Activated naive CD8-positive, alpha-beta T cell treated with anti-CD3 and anti-CD28 coated beads for 36 hours (primary cell): ENCODE measurements at regions not wholly inside any gene's neighbourhood (a gene's known extent, or its start where the extent isn't known, plus 50 kb on each side); places are given as distances from the start of the nearest gene placed in this dataset.
A peak's percentile ranks its signal among the peaks of the same experiment; 100 is the strongest.

Source experiments
- DNase-seq: peaks from one replicate; pipeline ENCODE4 v3.0.0; 2021
- H3K27ac Mint-ChIP-seq: one replicate; pipeline ENCODE4 v1.8.0; 2022; ENCODE audit warnings: mild to moderate bottlenecking, moderate library complexity, mixed read lengths
- H3K27me3 Mint-ChIP-seq: one replicate; pipeline ENCODE4 v1.8.0; 2022; ENCODE audit warnings: mild to moderate bottlenecking, mixed read lengths
- H3K36me3 Mint-ChIP-seq: one replicate; pipeline ENCODE4 v1.8.0; 2021; ENCODE audit warnings: mild to moderate bottlenecking, mixed read lengths
- H3K4me1 Mint-ChIP-seq: one replicate; pipeline ENCODE4 v1.8.0; 2021; ENCODE audit warnings: mixed read lengths
- H3K4me3 Mint-ChIP-seq: one replicate; pipeline ENCODE4 v1.8.0; 2022; ENCODE audit warnings: mild to moderate bottlenecking, moderate library complexity, mixed read lengths
- H3K9me3 Mint-ChIP-seq: one replicate; pipeline ENCODE4 v1.8.0; 2022; ENCODE audit warnings: mixed read lengths

DNA sequence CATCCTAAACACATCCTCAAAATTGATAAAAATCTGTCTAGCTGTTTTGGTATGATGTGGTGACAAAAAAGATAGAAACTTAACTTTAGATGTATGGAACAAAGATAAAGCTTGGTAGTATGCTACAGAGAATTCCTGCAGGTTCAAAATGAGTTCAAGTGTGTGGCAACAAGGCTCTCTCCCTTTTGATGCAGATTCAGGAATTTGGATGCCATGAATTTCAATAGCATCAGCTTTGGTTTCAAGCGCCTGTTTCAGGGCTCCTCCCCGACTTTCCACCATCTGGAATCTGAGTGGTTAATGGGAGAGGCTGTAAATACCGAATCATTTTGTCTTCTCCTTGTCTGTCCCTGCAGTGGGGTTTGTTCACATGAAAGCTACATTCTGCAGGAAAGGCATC lies 180.6 kb downstream of the MTX2 start:
- H3K4me3 Mint-ChIP-seq: no peak overlapping the region
- DNase-seq: no peak
- H3K27ac Mint-ChIP-seq: no peak overlapping the region
- H3K4me1 Mint-ChIP-seq: peaks cover 6% of the 10 kb centered on the region
- no peaks in the 10 kb centered on the region for H3K9me3 Mint-ChIP-seq
- peaks cover 19% of the 10 kb centered on the region for H3K27me3 Mint-ChIP-seq
- no peaks in the 10 kb centered on the region for H3K36me3 Mint-ChIP-seq

DNA sequence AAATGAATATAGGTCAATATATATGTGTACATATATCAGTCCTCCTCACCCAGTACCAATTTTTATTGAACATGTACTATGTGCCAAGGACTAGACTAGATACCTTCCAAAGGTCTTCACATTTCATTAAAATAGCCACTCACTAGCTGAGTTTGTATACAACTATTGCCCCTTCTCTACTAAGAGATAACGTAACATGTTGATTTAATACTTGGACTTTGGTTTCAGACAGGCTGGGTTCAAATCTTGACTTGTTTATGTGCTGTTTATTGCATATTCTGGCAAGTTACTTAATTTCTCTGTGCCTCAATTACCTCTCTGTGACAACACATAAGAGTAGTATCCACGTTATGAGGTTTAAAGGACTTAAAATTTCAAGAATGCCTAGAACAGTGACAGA lies 184.5 kb downstream of the MTX2 start:
- Mint-ChIP-seq H3K27ac (no peak overlapping the region), H3K4me3 (no peak overlapping the region), H3K9me3 (no peaks in the 10 kb centered on the region), H3K4me1 (peaks cover 2% of the 10 kb centered on the region), H3K27me3 (peaks cover 32% of the 10 kb centered on the region), H3K36me3 (no peaks in the 10 kb centered on the region)
- no peak for DNase-seq

- H3K9me3 Mint-ChIP-seq: no peaks in the 10 kb centered on the region
- peaks cover 2% of the 10 kb centered on the region for H3K4me1 Mint-ChIP-seq
- H3K4me3 Mint-ChIP-seq: no peak overlapping the region
- H3K27ac Mint-ChIP-seq: no peak overlapping the region
- H3K27me3 Mint-ChIP-seq: peaks cover 44% of the 10 kb centered on the region
- DNase-seq: peak; percentile 65
- H3K36me3 Mint-ChIP-seq: no peaks in the 10 kb centered on the region
Observed at GRCh38 chr2:176454893-176455815, 185.9 kb downstream of the MTX2 start.

DNA sequence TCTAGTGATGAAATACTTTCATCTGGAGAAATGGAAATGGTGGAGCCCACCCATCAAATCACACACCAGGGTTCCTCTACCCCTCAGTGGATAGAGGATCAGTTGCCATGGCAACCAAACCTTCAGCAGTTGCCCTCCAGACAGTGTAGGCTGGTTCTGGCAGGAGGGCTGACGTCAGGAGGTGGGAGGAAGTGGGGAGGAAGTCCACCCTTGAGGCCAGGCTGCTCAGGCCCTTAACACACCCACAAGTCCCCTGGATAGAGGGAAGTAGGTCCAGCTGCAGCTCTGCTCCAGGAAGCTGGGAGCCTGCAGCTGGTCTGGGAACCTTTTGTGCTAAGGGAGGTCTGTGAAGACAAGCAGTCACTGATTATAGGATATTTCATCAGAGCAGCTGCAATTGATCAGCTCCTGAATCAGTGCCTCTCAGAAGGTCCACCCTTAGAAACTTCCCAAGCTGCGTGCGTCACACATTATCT lies 186.6 kb downstream of the MTX2 start:
- Mint-ChIP-seq H3K4me1 (peaks cover 2% of the 10 kb centered on the region), H3K27me3 (peaks cover 47% of the 10 kb centered on the region), H3K9me3 (no peaks in the 10 kb centered on the region), H3K27ac (no peak overlapping the region), H3K4me3 (no peak overlapping the region), H3K36me3 (no peaks in the 10 kb centered on the region)
- no peak for DNase-seq

DNA sequence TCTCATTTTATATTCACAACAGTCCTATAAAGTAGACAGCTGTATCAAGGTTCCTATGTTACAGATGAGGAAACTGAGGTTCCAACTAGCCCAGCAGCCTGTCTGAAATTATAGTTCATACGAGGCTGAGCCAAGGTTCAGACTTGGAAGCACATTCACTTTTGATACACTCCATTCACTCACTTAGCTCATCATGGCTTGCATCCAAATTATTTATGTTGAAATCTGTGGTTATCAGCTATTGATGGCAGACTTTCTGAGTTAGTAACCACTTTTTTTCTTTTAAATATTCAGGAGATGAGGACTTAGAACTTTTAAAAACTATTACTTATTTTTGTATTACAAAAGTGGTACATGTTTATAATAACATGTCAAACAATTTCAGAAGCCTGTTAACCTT lies 188.2 kb downstream of the MTX2 start:
- peaks cover 2% of the 10 kb centered on the region for H3K4me1 Mint-ChIP-seq
- H3K9me3 Mint-ChIP-seq: no peaks in the 10 kb centered on the region
- no peak overlapping the region for H3K4me3 Mint-ChIP-seq
- no peaks in the 10 kb centered on the region for H3K36me3 Mint-ChIP-seq
- no peak for DNase-seq
- peaks cover 58% of the 10 kb centered on the region for H3K27me3 Mint-ChIP-seq
- H3K27ac Mint-ChIP-seq: no peak overlapping the region

- H3K4me1 Mint-ChIP-seq: no peaks in the 10 kb centered on the region
- H3K27ac Mint-ChIP-seq: no peak overlapping the region
- H3K9me3 Mint-ChIP-seq: no peaks in the 10 kb centered on the region
- no peak overlapping the region for H3K4me3 Mint-ChIP-seq
- H3K36me3 Mint-ChIP-seq: no peaks in the 10 kb centered on the region
- H3K27me3 Mint-ChIP-seq: peaks cover 66% of the 10 kb centered on the region
- DNase-seq: no peak
Observed at GRCh38 chr2:176461098-176461808, 192.0 kb downstream of the MTX2 start.

DNA sequence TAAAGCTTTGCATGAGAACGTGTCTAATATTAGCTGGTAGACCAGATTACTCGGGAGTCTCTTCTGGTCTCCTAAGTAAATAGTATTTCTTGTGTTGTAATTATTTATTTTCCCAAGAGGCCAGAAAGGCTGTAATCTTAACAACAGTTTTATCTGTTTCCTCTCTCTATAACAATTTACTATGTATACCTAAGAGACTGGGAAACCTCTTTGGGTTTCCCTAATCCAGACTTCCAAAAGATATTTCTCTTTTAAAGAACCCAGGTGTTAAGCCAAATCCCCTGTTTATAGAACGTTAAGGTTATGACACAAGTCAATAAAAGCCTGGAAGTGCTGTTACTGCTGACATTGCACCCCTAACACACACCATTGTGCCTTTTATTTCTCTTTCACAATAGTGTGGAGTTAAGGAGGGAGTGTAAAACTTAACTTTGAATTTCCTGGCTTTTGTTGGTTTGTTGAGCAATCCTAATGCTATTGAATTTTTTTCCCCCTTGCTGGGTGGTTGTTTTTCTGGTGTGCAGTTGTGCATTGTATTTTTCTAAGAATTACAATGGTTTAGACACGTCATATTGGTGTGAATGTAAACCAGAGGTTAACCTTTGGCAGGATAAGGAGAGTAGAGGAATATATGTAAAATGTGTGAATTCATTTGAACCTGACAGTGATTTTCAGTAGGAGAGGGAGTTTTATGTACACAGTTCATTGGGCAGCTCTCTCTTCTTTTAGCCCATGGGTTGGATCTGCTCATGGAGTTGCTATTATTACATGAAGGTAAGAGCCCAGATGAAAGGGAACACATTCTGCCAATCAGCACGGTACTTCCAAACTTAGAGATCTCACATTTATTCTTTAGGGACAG lies 192.8 kb downstream of the MTX2 start:
- H3K4me1 Mint-ChIP-seq: no peaks in the 10 kb centered on the region
- no peak overlapping the region for H3K27ac Mint-ChIP-seq
- no peaks in the 10 kb centered on the region for H3K9me3 Mint-ChIP-seq
- H3K36me3 Mint-ChIP-seq: no peaks in the 10 kb centered on the region
- peaks cover 68% of the 10 kb centered on the region for H3K27me3 Mint-ChIP-seq
- H3K4me3 Mint-ChIP-seq: no peak overlapping the region
- no peak for DNase-seq

GRCh38 chr2:176463546-176463945 lies 194.3 kb downstream of the MTX2 start:
- Mint-ChIP-seq H3K4me3 (no peak overlapping the region), H3K27ac (no peak overlapping the region), H3K9me3 (no peaks in the 10 kb centered on the region), H3K36me3 (no peaks in the 10 kb centered on the region), H3K27me3 (peaks cover 64% of the 10 kb centered on the region), H3K4me1 (no peaks in the 10 kb centered on the region)
- DNase-seq: no peak

DNA sequence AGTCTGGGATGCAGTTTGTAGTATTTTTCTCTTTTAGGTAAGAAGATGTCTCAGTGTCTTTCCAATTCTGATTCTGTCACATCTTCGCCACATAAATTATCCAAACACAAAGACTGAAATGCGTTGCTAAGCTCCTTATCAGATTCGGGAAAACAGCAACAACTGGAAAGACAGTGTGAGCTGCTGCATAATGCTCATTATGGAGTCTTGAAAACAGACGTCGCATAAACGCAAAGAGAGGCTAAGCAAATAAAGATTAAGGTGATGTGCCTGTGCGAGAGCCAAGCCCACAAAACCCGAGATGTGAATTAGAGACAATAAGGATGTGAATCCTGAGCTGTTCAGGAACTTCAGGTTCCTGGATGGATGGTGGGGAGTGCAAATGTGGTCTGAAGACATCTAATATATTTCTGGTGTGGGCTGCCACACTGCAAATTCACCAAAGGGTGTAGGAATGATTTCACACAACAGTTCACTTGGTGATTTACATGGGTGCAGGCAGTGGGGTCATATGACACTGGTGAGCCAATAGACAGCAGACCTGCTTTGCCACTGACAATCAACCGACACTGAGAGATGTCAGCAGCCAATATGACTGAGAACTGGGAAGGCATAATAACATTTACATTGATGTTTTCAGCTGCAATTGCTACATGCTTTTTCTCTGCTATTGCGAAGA lies 195.8 kb downstream of the MTX2 start:
- Mint-ChIP-seq H3K9me3 (no peaks in the 10 kb centered on the region), H3K4me3 (no peak overlapping the region), H3K27ac (no peak overlapping the region), H3K4me1 (no peaks in the 10 kb centered on the region), H3K27me3 (peaks cover 51% of the 10 kb centered on the region), H3K36me3 (no peaks in the 10 kb centered on the region)
- no peak for DNase-seq

DNA sequence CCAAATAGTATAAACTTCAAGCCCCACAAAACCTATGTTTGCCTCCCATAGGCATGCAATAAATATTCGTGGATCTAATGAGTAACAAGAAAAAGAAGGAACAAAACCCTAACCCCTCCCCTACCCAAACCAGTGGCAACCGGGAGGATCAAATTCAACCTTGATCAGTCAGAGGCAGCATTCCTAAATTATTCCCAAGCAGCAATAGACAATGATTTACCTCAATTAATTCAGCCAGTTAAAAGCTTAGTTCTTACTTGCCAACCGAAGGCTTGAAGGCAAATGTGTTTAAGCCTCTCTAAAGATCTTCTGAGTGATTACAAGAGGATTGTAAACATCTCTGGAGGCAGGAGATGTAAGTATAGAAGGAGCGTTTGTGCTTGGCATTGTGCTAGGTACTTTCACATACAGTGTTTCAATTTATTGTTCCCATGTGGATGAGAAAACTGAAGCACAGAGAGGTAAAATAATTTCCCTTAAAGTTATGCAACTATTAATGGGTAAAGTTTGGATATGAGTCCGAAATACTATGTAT lies 197.7 kb downstream of the MTX2 start:
- no peak overlapping the region for H3K4me3 Mint-ChIP-seq
- DNase-seq: no peak
- peaks cover 43% of the 10 kb centered on the region for H3K27me3 Mint-ChIP-seq
- peaks cover 7% of the 10 kb centered on the region for H3K4me1 Mint-ChIP-seq
- no peaks in the 10 kb centered on the region for H3K9me3 Mint-ChIP-seq
- no peaks in the 10 kb centered on the region for H3K36me3 Mint-ChIP-seq
- no peak overlapping the region for H3K27ac Mint-ChIP-seq

GRCh38 chr2:176467595-176467994 lies 198.4 kb downstream of the MTX2 start:
- Mint-ChIP-seq H3K4me1 (peaks cover 12% of the 10 kb centered on the region), H3K9me3 (no peaks in the 10 kb centered on the region), H3K27ac (no peak overlapping the region), H3K36me3 (peaks cover 2% of the 10 kb centered on the region), H3K27me3 (peaks cover 37% of the 10 kb centered on the region), H3K4me3 (no peak overlapping the region)
- DNase-seq: no peak

GRCh38 chr2:176468457-176469113 lies 199.3 kb downstream of the MTX2 start:
- no peak for DNase-seq
- peaks cover 18% of the 10 kb centered on the region for H3K4me1 Mint-ChIP-seq
- peaks cover 3% of the 10 kb centered on the region for H3K36me3 Mint-ChIP-seq
- no peak overlapping the region for H3K27ac Mint-ChIP-seq
- H3K4me3 Mint-ChIP-seq: no peak overlapping the region
- no peaks in the 10 kb centered on the region for H3K9me3 Mint-ChIP-seq
- peaks cover 31% of the 10 kb centered on the region for H3K27me3 Mint-ChIP-seq

GRCh38 chr2:176470713-176471112 lies 201.5 kb downstream of the MTX2 start:
- no peak overlapping the region for H3K27ac Mint-ChIP-seq
- peaks cover 20% of the 10 kb centered on the region for H3K4me1 Mint-ChIP-seq
- H3K9me3 Mint-ChIP-seq: peaks cover 3% of the 10 kb centered on the region
- peaks cover 3% of the 10 kb centered on the region for H3K36me3 Mint-ChIP-seq
- peaks cover 17% of the 10 kb centered on the region for H3K27me3 Mint-ChIP-seq
- peak; percentile 4 for DNase-seq
- no peak overlapping the region for H3K4me3 Mint-ChIP-seq

DNA sequence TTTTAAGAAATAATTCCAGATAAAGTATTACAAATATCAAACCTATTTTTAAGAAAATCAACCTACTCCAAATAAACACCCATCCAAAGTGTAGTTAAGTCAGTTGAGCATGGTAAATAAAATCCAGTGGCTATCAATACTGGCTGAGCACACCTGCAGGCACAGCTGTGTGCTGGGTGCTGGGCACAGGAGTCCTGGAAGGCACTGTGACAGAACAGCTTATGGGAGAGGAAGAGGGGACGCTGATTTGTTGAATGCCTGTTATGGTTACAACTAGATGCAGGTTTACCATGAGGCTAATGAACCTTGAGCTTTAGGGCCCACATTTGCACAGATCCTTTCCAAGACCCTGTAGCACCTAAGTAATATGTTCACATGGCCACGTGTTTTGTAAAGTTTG lies 202.7 kb downstream of the MTX2 start:
- H3K27ac Mint-ChIP-seq: no peak overlapping the region
- peaks cover 9% of the 10 kb centered on the region for H3K27me3 Mint-ChIP-seq
- peaks cover 3% of the 10 kb centered on the region for H3K9me3 Mint-ChIP-seq
- DNase-seq: no peak
- H3K4me1 Mint-ChIP-seq: peaks cover 20% of the 10 kb centered on the region
- no peak overlapping the region for H3K4me3 Mint-ChIP-seq
- H3K36me3 Mint-ChIP-seq: peaks cover 3% of the 10 kb centered on the region
